GM12878 (cell line): ENCODE measurements at regions not wholly inside any gene's neighbourhood (a gene's known extent, or its start where the extent isn't known, plus 50 kb on each side); places are given as distances from the start of the nearest gene placed in this dataset.

Experiments used
- ATAC-seq: fragments of 200-7000 bp; cut with Tn5 transposase; 3 replicates; pipeline ENCODE4 v1.9.1; 2020; ENCODE audit warnings: mild to moderate bottlenecking, moderate library complexity
- BruUV-seq: library from RNA; stranded (reverse); fragments of 400-500 nt; replicated peaks from 2 replicates; lab custom pipeline; 2021; lab: Mats Ljungman, UMichigan
- CTCF ChIA-PET: fragments of 300-600 bp; sonication (Branson Sonifier 250); formaldehyde crosslinking; extraction: SDS; loops from one replicate; lab custom pipeline; 2021; ENCODE audit warnings: inconsistent platforms; lab: Yijun Ruan, JAX
- POLR2A ChIA-PET: fragments of 350-600 bp; formaldehyde crosslinking; extraction: SDS; loops from one replicate; lab custom pipeline; 2021; ENCODE audit warnings: inconsistent platforms; lab: Charles Lee
- RAD21 ChIA-PET: fragments of 300-600 bp; sonication (Branson Sonifier 250); formaldehyde crosslinking; loops from one replicate; lab custom pipeline; 2023; ENCODE audit warnings: antibody characterized with exemption; ENCODE audit not compliant: unreplicated experiment; lab: Charles Lee
- SMC1A ChIA-PET: fragments of 300-600 bp; sonication (Branson Sonifier 250); formaldehyde crosslinking; loops from one replicate; lab custom pipeline; 2023; ENCODE audit not compliant: unreplicated experiment, uncharacterized antibody; lab: Charles Lee
- DNase-seq: peaks from one replicate; pipeline ENCODE4 v3.0.0-alpha.2; 2011; ENCODE audit warnings: low read depth, low spot score
- FAIRE-seq: peaks from 3 replicates; lab custom pipeline; 2011; peaks lifted over from hg19 to GRCh38; lab: Jason Lieb, UNC
- H2AFZ ChIP-seq: 2 replicates; pipeline ENCODE4 v1.6.0; 2011; ENCODE audit warnings: low read depth, low read length, control low read depth; ENCODE audit not compliant: control insufficient read depth
- H3K27ac ChIP-seq: 2 replicates; pipeline ENCODE4 v1.5.1; 2011; ENCODE audit warnings: control low read depth; ENCODE audit not compliant: control insufficient read depth, insufficient read depth
- H3K27me3 ChIP-seq, 2 experiments: replicated peaks in 1 of 2; 2 replicates each; pipeline versions ENCODE4 v1.6.0 to v1.6.1; 2011; ENCODE audit warnings: low read length in 1 of 2; ENCODE audit not compliant: control insufficient read depth in 2 of 2, insufficient read depth in 2 of 2
- H3K36me3 ChIP-seq, 2 experiments: 2 replicates each; pipeline ENCODE4 v1.5.1; 2011; ENCODE audit warnings: low read length in 1 of 2; ENCODE audit not compliant: control insufficient read depth in 2 of 2, insufficient read depth in 2 of 2
- H3K4me1 ChIP-seq: 2 replicates; pipeline ENCODE4 v1.6.1; 2011; ENCODE audit warnings: mild to moderate bottlenecking, low read length, moderate library complexity, mixed read lengths; ENCODE audit not compliant: control insufficient read depth, insufficient read depth
- H3K4me2 ChIP-seq: 2 replicates; pipeline ENCODE4 v1.6.0; 2011; ENCODE audit warnings: control low read depth; ENCODE audit not compliant: control insufficient read depth, insufficient read depth
- H3K4me3 ChIP-seq: fragments of 200-600 bp; sonication (generic); 2 replicates; pipeline ENCODE4 v1.5.1; 2016
- H3K79me2 ChIP-seq: 2 replicates; pipeline ENCODE4 v1.6.0; 2011; ENCODE audit warnings: low read length; ENCODE audit not compliant: control insufficient read depth, insufficient read depth
- H3K9ac ChIP-seq: 2 replicates; pipeline ENCODE4 v1.8.0; 2011; ENCODE audit warnings: low read length, control low read depth, mixed read lengths; ENCODE audit not compliant: control insufficient read depth, insufficient read depth
- H3K9me3 ChIP-seq: replicated peaks from 3 replicates; pipeline ENCODE4 v1.5.1; 2011; ENCODE audit warnings: mild to moderate bottlenecking, low read length; ENCODE audit not compliant: control insufficient read depth, insufficient read depth
- H4K20me1 ChIP-seq: 2 replicates; pipeline ENCODE4 v1.6.0; 2011; ENCODE audit not compliant: control insufficient read depth, insufficient read depth
- MXI1 ChIP-seq: fragments of 150-350 bp; IDR thresholded peaks from 2 replicates; pipeline ENCODE4 v1.6.1; 2011; ENCODE audit warnings: low read depth, mild to moderate bottlenecking, inconsistent platforms, low read length, improper control_type of control experiment
- NFYB ChIP-seq: IDR thresholded peaks from 2 replicates; pipeline ENCODE4 v1.6.1; 2011; ENCODE audit warnings: low read depth, mild to moderate bottlenecking, low read length, improper control_type of control experiment, moderate library complexity; ENCODE audit not compliant: insufficient read depth
- ZBED1 ChIP-seq: IDR thresholded peaks from 2 replicates; pipeline ENCODE4 v1.6.1; 2016; ENCODE audit warnings: borderline replicate concordance
- WGBS: methylation state at CpG from one replicate; pipeline ENCODE4 v1.1.6; 2016; ENCODE audit warnings: low lambda C conversion rate; ENCODE audit not compliant: insufficient replicate concordance, insufficient coverage; ENCODE audit errors: missing lambda C conversion rate; 5-methylcytosine and 5-hydroxymethylcytosine counted together
- in situ Hi-C: fragments of 300-500 bp; cut with MboI; formaldehyde crosslinking; loops from 9 replicates; pipeline ENCODE4 v1.14.3; 2018; ENCODE audit warnings: mixed read lengths
- intact Hi-C: fragments of 100-400 bp; cut with micrococcal nuclease; formaldehyde crosslinking; loops from one replicate; pipeline ENCODE4 v1.14.2; 2022; ENCODE audit not compliant: unreplicated experiment
- TF ChIP-seq, protein P1 (sequence below): fragments of 150-350 bp; IDR thresholded peaks from 2 replicates; pipeline ENCODE4 v1.6.1; 2014; ENCODE audit warnings: mild to moderate bottlenecking, low read depth, low read length
- TF ChIP-seq, protein P2 (sequence below): fragments of 450-650 bp; conservative IDR thresholded peaks from 2 replicates; pipeline ENCODE4 v1.6.1; 2017; ENCODE audit warnings: mild to moderate bottlenecking, moderate library complexity
- TF ChIP-seq, protein P3 (sequence below): fragments of 450-650 bp; formaldehyde crosslinking; IDR thresholded peaks from 2 replicates; pipeline ENCODE4 v1.4.0; 2022; ENCODE audit warnings: mild to moderate bottlenecking, moderate library complexity

DNA sequence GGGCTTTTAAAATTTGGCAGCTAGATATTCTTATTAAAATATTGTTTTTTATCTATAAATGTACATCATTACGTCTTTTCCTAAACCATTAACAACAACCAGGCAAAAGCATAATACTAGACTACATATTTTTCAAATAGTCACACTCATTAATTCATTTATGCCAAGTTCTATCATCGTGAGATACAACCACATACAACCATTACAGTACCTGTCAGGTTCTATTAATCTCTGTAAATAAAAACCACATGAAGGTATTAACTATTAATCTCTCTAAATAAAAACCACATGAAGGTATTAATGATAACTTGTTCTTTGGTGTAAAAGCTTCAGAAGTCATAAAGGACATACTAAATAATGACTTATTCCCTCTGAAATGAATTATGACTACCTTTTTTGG, 432.7 kb downstream of the TMX3 start:
- Histone ChIP-seq H3K4me3 (no peak overlapping the region), H3K9me3 (no peaks in the 10 kb centered on the region), H3K9ac (no peak overlapping the region), H3K4me1 (no peaks in the 10 kb centered on the region), H3K36me3 (no peaks in the 10 kb centered on the region), H3K79me2 (no peaks in the 10 kb centered on the region), H4K20me1 (no peaks in the 10 kb centered on the region), H3K4me2 (no peak overlapping the region), H3K27ac (no peak overlapping the region), H2AFZ (no peak overlapping the region), H3K27me3 (no peaks in the 10 kb centered on the region)
- CTCF ChIA-PET: no interaction called here
- intact Hi-C loops: no loop called here
- RAD21 ChIA-PET: no interaction called here
- TF ChIP-seq, protein P1, sequence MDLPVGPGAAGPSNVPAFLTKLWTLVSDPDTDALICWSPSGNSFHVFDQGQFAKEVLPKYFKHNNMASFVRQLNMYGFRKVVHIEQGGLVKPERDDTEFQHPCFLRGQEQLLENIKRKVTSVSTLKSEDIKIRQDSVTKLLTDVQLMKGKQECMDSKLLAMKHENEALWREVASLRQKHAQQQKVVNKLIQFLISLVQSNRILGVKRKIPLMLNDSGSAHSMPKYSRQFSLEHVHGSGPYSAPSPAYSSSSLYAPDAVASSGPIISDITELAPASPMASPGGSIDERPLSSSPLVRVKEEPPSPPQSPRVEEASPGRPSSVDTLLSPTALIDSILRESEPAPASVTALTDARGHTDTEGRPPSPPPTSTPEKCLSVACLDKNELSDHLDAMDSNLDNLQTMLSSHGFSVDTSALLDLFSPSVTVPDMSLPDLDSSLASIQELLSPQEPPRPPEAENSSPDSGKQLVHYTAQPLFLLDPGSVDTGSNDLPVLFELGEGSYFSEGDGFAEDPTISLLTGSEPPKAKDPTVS: no peak
- TF ChIP-seq, protein P2, sequence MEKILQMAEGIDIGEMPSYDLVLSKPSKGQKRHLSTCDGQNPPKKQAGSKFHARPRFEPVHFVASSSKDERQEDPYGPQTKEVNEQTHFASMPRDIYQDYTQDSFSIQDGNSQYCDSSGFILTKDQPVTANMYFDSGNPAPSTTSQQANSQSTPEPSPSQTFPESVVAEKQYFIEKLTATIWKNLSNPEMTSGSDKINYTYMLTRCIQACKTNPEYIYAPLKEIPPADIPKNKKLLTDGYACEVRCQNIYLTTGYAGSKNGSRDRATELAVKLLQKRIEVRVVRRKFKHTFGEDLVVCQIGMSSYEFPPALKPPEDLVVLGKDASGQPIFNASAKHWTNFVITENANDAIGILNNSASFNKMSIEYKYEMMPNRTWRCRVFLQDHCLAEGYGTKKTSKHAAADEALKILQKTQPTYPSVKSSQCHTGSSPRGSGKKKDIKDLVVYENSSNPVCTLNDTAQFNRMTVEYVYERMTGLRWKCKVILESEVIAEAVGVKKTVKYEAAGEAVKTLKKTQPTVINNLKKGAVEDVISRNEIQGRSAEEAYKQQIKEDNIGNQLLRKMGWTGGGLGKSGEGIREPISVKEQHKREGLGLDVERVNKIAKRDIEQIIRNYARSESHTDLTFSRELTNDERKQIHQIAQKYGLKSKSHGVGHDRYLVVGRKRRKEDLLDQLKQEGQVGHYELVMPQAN: no peak
- TF ChIP-seq, protein P3, sequence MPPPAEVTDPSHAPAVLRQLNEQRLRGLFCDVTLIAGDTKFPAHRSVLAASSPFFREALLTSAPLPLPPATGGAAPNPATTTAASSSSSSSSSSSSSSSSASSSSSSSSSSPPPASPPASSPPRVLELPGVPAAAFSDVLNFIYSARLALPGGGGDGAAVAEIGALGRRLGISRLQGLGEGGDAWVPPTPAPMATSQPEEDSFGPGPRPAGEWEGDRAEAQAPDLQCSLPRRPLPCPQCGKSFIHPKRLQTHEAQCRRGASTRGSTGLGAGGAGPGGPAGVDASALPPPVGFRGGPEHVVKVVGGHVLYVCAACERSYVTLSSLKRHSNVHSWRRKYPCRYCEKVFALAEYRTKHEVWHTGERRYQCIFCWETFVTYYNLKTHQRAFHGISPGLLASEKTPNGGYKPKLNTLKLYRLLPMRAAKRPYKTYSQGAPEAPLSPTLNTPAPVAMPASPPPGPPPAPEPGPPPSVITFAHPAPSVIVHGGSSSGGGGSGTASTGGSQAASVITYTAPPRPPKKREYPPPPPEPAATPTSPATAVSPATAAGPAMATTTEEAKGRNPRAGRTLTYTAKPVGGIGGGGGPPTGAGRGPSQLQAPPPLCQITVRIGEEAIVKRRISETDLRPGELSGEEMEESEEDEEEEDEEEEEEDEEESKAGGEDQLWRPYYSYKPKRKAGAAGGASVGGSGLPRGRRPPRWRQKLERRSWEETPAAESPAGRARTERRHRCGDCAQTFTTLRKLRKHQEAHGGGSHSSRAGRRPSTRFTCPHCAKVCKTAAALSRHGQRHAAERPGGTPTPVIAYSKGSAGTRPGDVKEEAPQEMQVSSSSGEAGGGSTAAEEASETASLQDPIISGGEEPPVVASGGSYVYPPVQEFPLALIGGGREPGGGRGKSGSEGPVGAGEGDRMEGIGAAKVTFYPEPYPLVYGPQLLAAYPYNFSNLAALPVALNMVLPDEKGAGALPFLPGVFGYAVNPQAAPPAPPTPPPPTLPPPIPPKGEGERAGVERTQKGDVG (CRISPR knock-in tag): no peak
- TF ChIP-seq ZBED1 (no peak), MXI1 (no peak), NFYB (no peak)
- ATAC-seq (no peak), FAIRE-seq (no peak), DNase-seq (no peak)
- SMC1A ChIA-PET: interaction anchor here (0.7 kb wide), 1 partner anchor 75 kb away, joined by 3 read pairs; no protein-coding TSS in a partner anchor
- POLR2A ChIA-PET: no interaction called here
- BruUV-seq: no TSS peak
- in situ Hi-C loops: no loop called here
- 0% methylated on average over 2 of the region's 2 CpGs for WGBS
